ENCODE measurements at regions not wholly inside any gene's neighbourhood (a gene's known extent, or its start where the extent isn't known, plus 50 kb on each side); places are given as distances from the start of the nearest gene placed in this dataset.

- TF ChIP-seq THAP7 (CRISPR knock-in tag; IDR thresholded peaks at IDR 0.05) (no peak), SETDB1 (CRISPR knock-in tag; IDR thresholded peaks at IDR 0.05; ENCODE audit: borderline replicate concordance) (no peak), ZFP1 (CRISPR knock-in tag; IDR thresholded peaks at IDR 0.05) (no peak), ARID2 (CRISPR knock-in tag; IDR thresholded peaks at IDR 0.05; ENCODE audit: borderline replicate concordance) (no peak)
Observed at GRCh38 chr4:126784966-126785580, 847.7 kb upstream of the INTU start.
